Left lung (tissue), 4 donors: ENCODE measurements at regions not wholly inside any gene's neighbourhood (a gene's known extent, or its start where the extent isn't known, plus 50 kb on each side); places are given as distances from the start of the nearest gene placed in this dataset.

Experiments
- ATAC-seq: fragments of 200-7000 bp; cut with Tn5 transposase; one replicate; pipeline ENCODE4 v1.9.1; 2020; ENCODE audit warnings: moderate library complexity
- DNase-seq, 4 donors: peaks; one replicate each; pipeline ENCODE4 v3.0.0-alpha.2; 2013 to 2020
- H3K27ac ChIP-seq, 2 donors: fragments of 200-600 bp; sonication (generic) in 1 of 2; one replicate each; pipeline versions ENCODE4 v1.5.0 to v1.8.0; 2020 to 2021
- H3K27me3 ChIP-seq, 2 donors: fragments of 200-600 bp; sonication (generic) in 1 of 2; one replicate each; pipeline versions ENCODE4 v1.5.0 to v1.8.0; 2020 to 2021
- H3K36me3 ChIP-seq, 2 donors: fragments of 200-600 bp; sonication (generic) in 1 of 2; one replicate each; pipeline versions ENCODE4 v1.5.0 to v1.8.0; 2020 to 2021
- H3K4me1 ChIP-seq, 2 donors: fragments of 200-600 bp; one replicate each; pipeline ENCODE4 v1.8.0; 2021
- H3K4me3 ChIP-seq, 2 donors: fragments of 200-600 bp; sonication (generic) in 1 of 2; one replicate each; pipeline versions ENCODE4 v1.5.0 to v1.8.0; 2020 to 2021; ENCODE audit warnings: mild to moderate bottlenecking in 1 of 2
- H3K9me3 ChIP-seq, 2 donors: fragments of 200-600 bp; sonication (generic) in 1 of 2; one replicate each; pipeline versions ENCODE4 v1.5.0 to v1.8.0; 2020 to 2021
- CTCF ChIP-seq, 2 donors: fragments of 200-600 bp; sonication (generic) in 1 of 2; IDR thresholded peaks; one replicate each; pipeline versions ENCODE4 v1.5.0 to v1.8.0; 2021; ENCODE audit warnings: antibody characterized with exemption in 2 of 2
- intact Hi-C, 2 donors: fragments of 100-400 bp; cut with DNase I; formaldehyde crosslinking; loops; one replicate each; pipeline versions ENCODE4 v1.11.2 to v1.14.2; 2022
- donor health status: DM: no; HTN: yes; CAD: no.
- donor health status: DM: no; HTN: no; CAD: no.

DNA sequence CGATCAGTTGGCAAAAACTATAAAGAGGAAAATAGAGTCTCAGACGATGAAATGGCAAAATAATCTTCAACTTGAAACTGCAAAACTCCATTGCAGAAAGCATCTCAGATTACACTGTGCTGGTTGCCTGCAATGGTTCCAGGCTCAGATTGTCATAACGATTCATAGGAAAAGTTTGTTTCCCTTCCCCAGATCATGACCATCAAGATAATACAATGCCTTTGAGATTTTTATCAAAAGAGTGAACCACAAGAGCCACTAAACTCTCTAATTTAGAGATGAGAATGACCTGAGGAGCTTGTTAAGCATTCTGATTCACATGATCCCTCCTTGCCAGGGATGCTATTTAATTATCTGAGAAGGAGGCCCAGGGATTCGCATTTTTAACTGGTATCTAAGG lies 52.6 kb upstream of the ITGA1 start:
- intact Hi-C loops: no loop called here
- H3K4me3 ChIP-seq: no peak overlapping the region
- H3K4me1 ChIP-seq: no peaks in the 10 kb centered on the region
- H3K27me3 ChIP-seq: no peaks in the 10 kb centered on the region
- H3K9me3 ChIP-seq: no peaks in the 10 kb centered on the region
- H3K27ac ChIP-seq: no peak overlapping the region
- ATAC-seq (no peak), DNase-seq (no peak)
- no peaks in the 10 kb centered on the region for H3K36me3 ChIP-seq
- TF ChIP-seq CTCF (IDR thresholded peaks at IDR 0.05): no peak
